Esophagus squamous epithelium (tissue), 5 donors: ENCODE measurements at regions not wholly inside any gene's neighbourhood (a gene's known extent, or its start where the extent isn't known, plus 50 kb on each side); places are given as distances from the start of the nearest gene placed in this dataset.

Experiments used
- DNase-seq: peaks from one replicate; lab custom pipeline; 2025; lab: John Stamatoyannopoulos, UW
- H3K27ac ChIP-seq, 4 donors: fragments of 200-600 bp; sonication (generic); one replicate each; pipeline ENCODE4 v1.5.1; 2016 to 2019; ENCODE audit warnings: mild to moderate bottlenecking in 1 of 4
- H3K27me3 ChIP-seq, 4 donors: fragments of 200-600 bp; sonication (generic); 1 replicate in 3 of 4; 2 replicates in 1 of 4; pipeline versions ENCODE4 v1.5.1 to v1.6.0; 2017 to 2021; ENCODE audit warnings: antibody characterized with exemption in 1 of 4
- H3K36me3 ChIP-seq, 3 donors: fragments of 200-600 bp; sonication (generic); one replicate each; pipeline ENCODE4 v1.5.1; 2016 to 2019
- H3K4me1 ChIP-seq, 3 donors: fragments of 200-600 bp; sonication (generic); one replicate each; pipeline ENCODE4 v1.5.1; 2017 to 2019
- H3K4me3 ChIP-seq, 4 donors: fragments of 200-600 bp; sonication (generic); 1 replicate in 3 of 4; 2 replicates in 1 of 4; pipeline ENCODE4 v1.5.1; 2016 to 2019; ENCODE audit warnings: mild to moderate bottlenecking in 2 of 4, moderate library complexity in 1 of 4
- H3K9me3 ChIP-seq, 3 donors: fragments of 200-600 bp; sonication (generic); one replicate each; pipeline ENCODE4 v1.5.1; 2016 to 2019
- CTCF ChIP-seq, 6 experiments: fragments of 450-650 bp in 4 of 6; fragments of 200-600 bp in 2 of 6; sonication (generic) in 2 of 6; IDR thresholded peaks; one replicate each; pipeline ENCODE4 v1.5.1; 2016 to 2019; ENCODE audit warnings: antibody characterized with exemption in 6 of 6, mild to moderate bottlenecking in 4 of 6, moderate library complexity in 4 of 6
- POLR2A ChIP-seq, 4 donors: fragments of 450-650 bp; IDR thresholded peaks; one replicate each; pipeline ENCODE4 v1.6.1; 2017; ENCODE audit warnings: antibody characterized with exemption in 4 of 4, mild to moderate bottlenecking in 4 of 4, moderate library complexity in 3 of 4
- WGBS, 2 donors: methylation state at CpG; one replicate each; pipeline ENCODE4 v1.1.5; 2018; 5-methylcytosine and 5-hydroxymethylcytosine counted together
- intact Hi-C: fragments of 100-400 bp; cut with DNase I; formaldehyde crosslinking; loops from one replicate; pipeline ENCODE4 v1.15.0; 2022
- donor health status: DM: yes; HTN: yes; CAD: no.

GRCh38 chr3:36319680-36320079 is 60.6 kb upstream of the STAC start:
- Histone ChIP-seq H3K27ac (no peak overlapping the region), H3K4me3 (no peak overlapping the region), H3K9me3 (no peaks in the 10 kb centered on the region), H3K36me3 (no peaks in the 10 kb centered on the region), H3K4me1 (no peaks in the 10 kb centered on the region), H3K27me3 (no peaks in the 10 kb centered on the region)
- TF ChIP-seq CTCF (IDR thresholded peaks at IDR 0.05) = no peak
- no peak for TF ChIP-seq POLR2A (IDR thresholded peaks at IDR 0.05)
- WGBS, 2 donors = 36 to 50% methylated on average over 1 of the region's 1 CpG
- no peak for DNase-seq
- intact Hi-C loops = no loop called here
